ENCODE measurements at regions not wholly inside any gene's neighbourhood (a gene's known extent, or its start where the extent isn't known, plus 50 kb on each side); places are given as distances from the start of the nearest gene placed in this dataset.

DNA sequence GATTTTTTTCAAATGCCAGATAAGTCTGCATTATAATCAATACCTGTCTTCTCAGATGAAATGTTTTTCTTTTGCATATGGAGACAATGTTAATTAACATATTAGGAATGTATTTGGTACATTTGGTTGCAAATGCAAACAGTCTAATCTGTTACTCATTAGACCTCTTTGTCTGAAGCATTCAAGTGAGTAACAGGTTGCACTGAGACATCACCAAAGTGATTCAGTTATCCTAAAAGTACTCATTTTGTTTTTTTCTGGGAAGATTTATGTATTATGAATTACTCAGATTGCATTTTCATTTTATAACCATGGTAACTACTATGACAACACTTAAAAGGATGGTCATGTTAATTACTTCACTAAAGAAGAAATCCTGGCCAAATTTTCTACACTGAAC is 513.6 kb downstream of the HTR7 start:
- DNase-seq, result no peak

DNA sequence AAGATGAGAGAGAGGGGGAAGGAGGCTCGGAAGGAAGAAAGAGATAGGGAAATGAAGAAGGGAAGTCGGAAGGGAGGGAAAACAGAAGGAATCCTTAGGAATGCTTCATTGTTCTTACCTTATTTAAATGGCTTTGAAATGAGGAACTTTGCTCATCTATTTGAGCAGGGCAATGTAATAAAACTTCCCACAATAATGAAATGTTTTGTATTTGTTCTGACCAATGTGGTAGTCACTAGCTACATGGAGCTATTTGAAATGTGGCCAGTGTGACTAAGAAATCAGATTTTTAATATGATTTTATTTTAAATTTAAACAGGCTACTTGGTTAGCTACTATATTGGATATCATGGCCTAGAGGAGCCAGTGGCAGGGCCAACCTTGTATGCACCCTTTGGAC is 510.6 kb downstream of the HTR7 start:
- DNase-seq, result no peak

DNA sequence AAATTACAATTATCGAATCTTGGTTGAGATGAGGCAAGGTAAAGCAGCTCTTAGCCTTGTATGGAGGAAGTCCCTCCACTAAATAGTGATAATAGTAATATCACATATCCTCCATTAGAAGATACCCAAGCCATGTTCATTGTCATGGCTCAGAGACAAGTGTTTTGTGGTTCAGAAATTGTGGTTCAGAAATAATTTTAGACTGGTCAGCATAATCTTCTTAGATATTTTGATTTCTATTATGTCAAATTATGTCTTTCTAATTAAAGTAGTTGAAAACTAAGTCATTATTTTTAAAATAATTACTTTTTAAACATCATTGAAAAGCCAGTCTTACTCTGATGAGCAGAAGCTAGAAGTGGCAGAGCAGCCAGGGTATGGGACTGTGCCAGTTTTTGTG is 507.7 kb downstream of the HTR7 start:
- no peak for DNase-seq

DNA sequence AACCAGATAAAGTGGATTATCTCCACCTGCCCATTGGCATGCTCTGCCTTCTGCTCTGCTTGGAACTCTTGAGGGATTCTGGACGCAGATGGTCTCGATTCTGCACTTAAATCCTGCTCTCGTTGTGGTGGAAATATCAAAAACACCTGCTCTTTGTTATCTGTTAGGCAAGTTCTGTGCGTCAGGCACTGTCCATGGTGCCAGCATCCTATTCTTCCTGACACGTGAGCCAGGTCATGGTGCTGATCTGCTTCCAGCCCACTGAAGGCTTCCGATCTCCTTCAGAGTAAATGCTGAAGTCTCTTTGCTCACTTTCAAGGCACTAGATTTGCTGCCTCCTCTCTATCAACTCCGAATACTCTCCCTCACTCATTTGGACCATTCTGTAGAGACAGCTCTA is 505.6 kb downstream of the HTR7 start:
- no peak for DNase-seq

DNA sequence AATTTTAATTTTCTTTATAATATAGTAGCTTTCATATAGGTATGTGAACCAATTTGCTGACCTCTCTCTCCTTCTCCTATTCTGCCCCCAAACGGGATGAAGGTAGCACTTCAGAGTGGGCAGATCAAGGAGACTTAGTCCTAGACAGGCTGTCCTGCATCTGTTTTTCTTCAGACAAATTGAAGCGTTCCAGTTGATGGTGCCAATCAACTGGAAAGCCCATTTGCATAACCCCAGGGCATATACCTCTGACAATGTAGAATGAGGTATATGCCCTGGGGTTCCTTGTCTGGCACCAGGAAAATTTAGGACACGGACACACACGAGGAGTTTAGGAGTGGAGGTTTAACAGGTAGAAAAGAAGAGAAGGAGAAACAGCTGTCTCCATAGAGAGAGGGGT is 502.9 kb downstream of the HTR7 start:
- DNase-seq, result no peak

DNA sequence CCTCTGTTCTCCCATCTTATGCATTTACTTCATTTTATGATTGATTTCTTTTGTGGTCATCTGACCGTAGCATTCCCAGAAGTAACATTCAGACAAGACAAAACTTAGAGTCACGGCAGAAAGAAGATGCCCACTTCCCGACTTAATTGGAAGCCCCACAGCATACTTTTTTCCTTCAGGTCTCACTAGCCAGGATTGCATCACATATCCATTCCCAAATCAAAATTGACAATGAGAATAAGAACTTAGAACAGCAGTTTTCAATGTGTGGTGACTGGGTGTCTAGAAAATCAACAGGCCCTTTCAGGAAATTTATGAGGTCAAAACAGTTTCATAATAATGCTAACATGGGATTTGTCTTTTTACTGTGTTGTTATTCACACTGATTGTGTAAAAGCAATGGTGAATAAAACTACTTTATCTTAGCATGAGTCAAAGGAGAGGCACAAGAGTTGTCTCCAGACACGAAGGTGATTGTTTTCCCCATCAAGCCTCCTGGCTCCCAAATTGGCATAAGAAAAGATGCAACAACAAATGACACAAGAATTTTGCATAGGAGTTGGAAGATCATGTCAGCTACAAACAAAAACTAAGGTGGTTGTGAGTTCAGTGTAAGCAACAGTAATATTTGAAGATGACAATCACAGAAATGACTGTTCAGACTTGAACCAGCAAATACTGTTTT is 493.9 kb downstream of the HTR7 start:
- no peak for DNase-seq

DNA sequence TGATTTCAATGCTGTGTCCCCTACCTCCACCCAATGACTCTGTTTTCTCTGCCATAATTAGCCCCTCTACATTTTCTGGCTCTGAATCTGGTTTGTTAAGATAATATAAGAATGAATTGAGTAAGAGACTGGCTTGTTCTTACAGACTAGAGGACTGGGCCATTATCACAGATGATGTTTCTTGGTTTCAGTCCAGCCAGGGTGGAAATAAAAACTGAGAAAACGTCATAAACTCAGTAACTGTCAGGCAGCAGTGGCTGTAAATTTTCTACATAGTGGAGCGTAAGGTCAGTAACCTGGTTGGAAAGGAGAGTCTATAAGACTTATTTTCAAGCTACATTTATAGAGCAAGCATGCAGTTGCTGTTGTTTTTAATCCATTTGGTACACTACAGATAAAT is 485.4 kb downstream of the HTR7 start:
- DNase-seq, result no peak

DNA sequence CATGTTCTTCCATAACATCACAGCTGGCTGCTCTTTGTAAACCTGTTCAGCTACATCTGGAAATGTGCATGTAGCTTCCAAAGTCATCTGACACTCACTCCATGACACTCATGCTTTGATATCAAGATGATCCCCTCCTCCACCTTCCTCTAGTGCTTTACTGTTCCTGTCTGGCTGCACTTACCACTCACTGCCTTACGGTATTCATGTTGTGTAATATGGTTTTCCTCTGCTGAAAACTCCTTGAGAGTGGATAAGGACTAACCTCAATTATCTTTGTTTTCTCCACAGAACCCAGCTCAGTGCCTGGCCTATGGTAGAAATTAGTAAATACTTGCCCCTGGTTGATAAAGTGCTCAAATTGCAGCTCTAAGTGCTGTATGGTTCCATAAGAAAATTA is 483.9 kb downstream of the HTR7 start:
- no peak for DNase-seq

DNA sequence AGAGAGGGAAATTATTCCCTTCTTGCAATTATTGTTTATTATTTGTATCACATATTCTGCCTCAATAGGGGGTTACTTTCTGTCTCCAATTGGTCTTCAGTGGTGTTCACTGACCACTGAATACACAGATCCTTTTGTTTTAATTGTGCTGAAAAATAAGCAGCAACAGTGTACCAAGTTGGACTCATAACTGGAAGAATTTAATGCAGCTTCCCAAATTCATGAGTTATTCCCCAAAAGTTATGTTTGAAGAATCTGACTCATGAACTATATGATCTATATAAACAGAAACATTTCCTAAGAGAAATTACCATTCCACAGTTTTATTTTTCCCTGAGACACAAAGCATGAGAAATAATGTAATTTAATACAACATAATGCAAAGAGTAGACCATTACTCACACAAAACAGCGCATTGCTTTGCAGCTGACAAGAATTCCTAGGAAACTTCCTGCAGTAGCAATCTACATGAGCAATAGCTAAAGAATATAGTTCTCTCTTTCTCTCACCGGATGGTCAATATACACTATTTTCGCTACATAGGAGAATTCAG is 479.2 kb downstream of the HTR7 start:
- DNase-seq, result no peak

DNA sequence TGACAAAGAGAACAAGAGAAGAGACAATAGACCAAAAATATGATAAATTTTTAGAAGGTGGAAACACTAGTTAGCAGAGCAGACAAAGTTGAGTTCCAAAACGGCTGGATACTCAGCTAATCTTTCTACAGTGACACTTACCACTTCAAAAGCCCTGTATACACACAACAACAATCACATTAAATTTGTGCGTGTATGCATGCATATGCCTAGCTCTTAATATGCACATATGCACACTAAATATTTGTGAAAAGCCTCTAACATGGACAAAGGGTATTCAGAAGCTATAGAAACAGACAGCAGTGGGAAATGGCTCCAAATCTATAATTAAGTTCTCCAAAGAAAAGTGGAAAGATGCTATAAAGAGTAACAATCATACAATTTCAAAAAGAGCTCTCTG is 476.4 kb downstream of the HTR7 start:
- no peak for DNase-seq

DNA sequence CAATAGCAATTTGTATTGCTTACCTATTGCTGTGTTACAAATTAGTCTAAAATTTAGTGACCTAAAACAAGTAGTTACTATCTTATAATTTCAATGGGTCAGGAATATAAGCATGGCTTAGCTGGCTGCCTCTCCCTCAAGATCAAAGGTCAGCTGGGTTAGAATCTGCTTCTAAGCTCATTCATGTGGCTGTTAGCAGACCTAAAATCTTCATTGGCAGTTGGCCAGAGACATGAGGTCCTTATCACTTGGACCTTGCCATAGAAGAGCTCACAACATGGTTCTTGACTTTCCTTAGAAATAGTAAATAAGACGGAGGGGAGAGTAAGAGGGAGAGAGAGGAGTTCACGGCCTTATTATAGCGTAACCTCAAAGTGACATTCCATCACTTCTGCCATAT is 468.0 kb downstream of the HTR7 start:
- no peak for DNase-seq

DNA sequence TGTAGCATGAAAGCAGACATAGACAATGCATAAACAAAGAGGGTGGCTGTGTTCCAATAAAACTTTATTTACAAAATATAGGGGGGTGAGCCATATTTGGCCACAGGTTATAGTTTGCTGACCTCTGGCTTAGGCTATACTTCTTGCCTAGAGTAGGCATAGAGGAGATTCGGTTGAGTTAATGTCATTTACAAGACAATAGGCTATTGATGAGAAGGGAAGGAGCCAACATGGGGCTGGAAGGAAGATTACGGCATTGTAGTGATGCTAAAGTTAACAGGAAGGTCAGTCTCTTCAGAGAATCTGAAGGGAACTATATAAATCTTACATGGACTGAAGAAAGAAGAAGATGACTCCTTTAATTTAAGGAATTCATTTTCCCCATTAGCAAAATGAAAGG is 463.5 kb downstream of the HTR7 start:
- no peak for DNase-seq

DNA sequence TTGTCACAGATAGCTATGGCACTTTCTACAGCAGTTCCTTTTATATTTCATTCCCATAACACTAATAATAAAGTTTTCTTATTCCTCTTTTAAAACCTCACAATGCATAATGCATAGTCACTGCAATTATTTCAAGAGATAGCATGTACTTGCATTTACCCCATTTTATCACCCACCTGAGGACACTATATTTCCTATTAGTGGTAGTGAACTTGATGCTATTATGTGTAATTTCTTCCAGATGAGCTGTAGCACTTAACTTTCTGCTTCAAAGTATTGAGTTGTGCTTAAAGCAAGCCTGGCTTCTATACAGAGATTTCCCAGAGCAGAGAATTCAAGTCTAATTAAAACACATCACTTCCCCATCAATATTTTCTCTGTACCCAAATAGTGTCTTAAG is 461.1 kb downstream of the HTR7 start:
- DNase-seq, result no peak

DNA sequence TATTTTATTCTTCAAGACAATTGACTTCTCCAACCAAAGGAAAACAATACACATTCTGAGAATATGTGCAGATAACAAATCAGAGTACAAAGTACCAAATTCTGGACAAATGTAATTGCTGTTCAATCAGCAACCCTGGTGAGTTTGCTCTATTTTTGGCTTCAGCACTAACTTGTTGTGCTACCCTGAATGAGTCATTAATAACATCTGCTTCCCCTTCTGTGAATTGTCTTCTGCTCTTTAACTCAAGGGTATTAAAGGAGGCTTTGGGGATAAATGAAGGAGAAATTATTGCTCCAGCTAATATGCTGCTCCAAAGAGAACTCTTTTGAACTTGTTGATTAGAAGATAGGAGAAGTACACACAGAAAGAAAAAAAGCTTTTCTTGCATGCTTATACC is 459.3 kb downstream of the HTR7 start:
- DNase-seq, result no peak

DNA sequence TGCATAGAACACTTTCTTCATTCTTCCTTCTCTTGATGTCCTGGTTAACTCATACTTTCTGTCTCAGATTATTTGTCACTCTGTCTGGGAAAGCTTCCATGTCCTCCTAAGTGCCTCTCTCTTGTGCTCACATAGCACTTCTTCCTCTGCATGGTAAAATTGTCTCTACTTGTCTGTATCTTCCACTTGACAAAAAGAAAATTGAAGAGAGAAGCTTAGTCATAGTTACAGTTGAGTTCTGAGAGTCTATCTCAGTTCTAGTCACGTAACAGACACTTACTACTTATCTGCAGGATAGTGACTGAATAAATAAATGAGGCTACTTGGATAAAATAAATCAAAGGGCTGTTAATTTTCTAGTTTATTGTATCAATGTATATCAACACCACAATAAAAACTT is 458.1 kb downstream of the HTR7 start:
- no peak for DNase-seq

DNA sequence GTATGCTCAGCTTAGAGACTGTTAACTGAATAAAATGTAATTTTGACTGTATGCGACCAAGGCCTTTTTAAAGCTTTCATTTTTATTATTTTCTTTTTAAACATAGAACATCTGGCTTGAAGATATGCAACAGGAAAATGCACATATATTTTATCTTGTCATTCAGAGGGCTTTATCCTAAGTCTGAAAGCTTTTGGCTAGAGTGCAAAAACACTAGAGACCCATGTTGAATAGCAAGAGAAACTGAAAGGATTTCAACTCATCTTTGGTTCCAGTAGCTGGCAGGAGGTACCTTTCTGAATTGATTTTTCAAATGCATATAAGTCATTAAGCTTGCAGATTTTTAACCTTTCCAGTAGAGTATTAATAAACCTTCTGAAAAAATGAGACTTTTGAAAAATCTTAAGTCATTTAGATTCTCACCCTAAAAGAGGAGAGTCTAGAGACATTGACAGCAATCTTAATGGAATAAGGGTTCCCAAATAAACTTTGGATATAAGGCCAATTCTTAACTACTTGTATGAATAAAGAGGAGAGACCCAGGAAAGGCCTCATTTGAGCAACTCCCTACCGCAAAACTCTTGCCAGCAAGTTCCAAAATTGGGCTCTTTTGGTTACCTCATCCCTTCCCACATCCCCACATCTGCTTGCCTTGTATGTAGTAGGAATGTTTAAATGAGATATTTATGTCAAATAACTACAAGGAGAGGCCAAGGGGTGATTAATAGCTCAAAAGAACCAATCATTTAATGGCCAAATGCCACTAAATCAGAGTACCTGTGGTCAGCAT is 454.4 kb downstream of the HTR7 start:
- no peak for DNase-seq

DNA sequence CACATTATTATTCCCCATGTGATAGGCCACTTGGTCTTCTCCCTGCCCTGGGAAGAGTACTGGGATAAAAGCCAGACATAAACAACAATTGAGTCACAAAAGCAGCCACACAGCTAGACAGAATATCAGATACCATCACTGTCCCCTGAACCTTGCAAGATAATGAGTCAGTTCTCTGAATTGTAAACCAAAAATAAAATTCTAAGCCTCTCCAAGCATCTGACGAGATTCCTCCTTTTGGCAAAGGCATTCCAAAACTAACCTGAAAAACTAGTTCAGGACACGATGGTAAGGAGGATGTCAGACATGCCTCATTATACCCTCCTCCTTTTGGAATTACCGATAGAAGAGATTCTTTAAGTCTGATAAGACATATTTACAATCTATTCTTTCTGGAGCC is 450.7 kb downstream of the HTR7 start:
- no peak for DNase-seq

DNA sequence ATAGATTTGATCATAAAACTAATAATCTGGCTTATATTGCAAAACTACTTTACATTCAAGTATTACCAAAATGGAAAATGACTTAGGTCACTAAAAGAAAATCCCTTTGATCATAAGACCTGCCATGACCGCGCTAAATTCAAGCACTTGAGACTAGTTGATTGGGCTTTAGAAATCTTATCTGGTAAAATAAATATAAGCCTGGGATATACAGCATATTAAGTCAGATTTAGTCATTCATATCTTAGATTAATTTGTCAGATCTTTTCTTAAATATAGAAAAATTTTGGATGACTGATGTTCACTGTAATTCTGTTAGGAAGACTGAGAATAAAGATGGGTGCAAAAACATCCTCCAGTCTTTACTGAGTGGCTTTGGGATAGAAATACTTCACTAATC is 450.0 kb downstream of the HTR7 start:
- no peak for DNase-seq

DNA sequence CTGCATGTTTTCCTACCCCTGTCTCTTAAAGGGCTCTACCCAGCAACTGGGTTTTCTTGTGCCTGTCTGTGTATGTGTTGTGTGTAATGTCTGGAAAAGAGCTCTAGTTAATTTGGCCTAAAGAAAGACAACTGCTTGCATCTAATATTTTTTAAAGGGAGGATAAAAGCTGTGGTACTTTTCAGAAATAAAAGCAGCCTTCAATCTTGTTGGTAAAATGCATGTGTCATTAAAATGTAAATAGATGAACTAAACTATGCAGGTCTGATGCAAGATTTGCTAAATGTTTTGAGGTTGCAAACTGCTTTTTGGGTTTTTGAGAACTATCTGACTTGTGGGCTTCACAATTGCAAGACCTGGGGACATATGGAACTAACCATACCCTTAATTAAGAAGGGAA is 445.3 kb downstream of the HTR7 start:
- no peak for DNase-seq

DNA sequence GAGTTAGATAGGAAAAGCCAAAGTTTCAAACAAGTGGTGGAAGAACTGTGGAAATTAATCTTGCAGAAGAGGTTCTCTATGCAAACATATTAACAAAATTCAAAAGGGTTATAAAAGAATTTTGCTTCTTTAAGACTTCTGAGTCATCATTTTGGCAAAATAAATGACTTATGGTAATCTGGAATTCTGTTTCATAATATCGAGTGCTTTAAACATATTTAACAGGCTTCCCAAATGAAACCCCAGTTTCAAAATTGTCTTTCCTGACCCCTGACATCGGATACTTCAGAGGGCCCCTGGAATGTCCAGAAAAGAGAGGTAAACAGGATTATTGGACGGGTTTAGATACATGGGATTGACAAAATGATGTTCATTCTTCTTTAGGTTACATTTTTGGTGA is 444.6 kb downstream of the HTR7 start:
- no peak for DNase-seq

DNA sequence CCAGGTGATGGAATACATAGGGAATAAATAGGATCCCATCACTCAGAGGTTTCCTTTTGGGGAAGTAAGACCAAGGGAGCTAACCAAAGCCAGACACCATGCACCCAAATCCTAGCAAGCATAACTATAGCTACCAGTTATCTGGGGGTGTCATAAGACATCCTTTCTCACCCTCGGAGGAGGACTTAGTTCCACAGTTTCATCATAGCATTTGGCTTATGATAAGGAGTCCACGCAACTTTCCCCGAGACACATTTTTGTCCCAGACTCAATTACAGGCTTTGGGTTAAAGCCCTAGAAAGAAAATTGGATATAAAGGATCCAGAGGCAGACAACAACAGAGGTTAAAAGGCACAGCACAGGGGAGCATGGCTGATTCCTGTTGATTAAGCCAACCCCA is 442.9 kb downstream of the HTR7 start:
- DNase-seq, result no peak

DNA sequence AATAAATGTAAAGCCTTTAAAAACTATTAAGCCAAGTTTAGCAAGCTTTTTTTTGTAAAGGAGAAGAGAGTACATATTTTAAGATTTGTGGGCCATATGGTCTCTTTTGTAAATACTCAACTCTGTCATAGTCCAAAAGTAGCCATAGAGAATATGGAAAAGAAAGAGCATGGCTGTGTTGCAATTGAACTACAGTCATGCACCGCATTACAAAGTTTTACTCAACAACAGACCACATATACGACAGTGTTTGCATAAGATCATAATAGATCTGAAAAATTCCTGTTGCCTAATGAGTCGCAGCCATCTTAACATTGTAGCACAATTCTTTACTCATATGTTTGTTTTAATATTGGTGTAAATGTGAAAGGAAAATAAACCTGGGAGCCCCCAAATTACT is 440.8 kb downstream of the HTR7 start:
- DNase-seq, result no peak

DNA sequence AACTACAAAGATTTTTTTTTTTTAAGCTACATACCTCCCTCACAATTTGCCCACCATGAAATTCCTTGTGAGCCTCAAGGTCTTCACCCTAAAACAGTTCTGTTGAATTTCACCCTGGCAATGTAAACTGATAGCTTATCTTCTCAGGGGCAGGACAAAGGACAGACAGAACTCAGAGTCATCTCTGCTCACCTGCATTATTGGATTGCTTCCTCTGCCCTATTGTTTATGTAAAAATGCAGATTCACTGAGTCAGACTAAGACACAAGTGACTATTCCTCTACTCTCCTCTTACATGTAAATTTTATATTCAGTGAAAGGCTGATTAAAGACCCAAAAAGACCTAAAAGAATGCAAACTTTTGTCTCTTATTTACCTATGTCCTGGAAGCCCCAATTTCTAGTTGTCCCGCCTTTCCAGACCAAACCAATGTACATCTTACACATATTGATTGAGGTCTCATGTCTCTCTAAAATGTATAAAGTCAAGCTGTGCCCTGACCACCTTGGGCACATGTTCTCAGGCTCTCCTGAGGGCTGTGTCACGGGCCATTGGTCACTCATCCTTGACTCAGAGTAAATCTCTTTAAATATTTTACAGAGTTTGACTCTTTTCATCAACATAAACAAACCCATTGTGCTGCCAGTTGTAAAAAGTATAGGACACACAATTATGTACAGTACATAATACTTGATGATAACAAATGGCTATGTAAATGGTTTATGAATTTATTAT is 440.2 kb downstream of the HTR7 start:
- DNase-seq, result no peak
